Medulla oblongata (tissue), 1 donor: ENCODE measurements at regions not wholly inside any gene's neighbourhood (a gene's known extent, or its start where the extent isn't known, plus 50 kb on each side); places are given as distances from the start of the nearest gene placed in this dataset.
"Not testable (repeated sequence)": the region's sequence is repeated elsewhere in the genome, so short reads cannot be mapped to it uniquely, and the experiment has no call there.

ENCODE experiments used
- DNase-seq: peaks from one replicate; pipeline ENCODE4 v3.0.0-alpha.2; 2015; ENCODE audit errors: extremely low spot score

DNA sequence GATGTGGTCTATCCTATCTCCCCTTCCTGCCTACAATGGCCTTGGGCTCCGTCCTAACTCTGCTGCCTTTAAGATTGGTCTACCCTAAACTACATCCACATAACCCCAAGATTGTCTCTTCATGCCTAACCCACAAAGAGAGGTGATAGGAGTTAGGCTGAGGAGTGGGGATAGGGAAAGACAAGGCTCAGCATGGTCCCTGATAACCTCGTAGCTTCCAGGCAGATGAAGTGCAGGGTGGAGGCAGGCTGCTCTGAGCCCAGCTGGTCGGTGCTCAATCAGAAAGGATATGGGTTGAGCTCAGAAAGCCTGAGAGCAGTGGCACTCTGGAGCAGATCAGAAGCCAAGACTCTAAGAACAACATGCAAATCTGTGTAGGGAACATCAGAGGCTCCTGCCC is 87.1 kb upstream of the KIF2A start:
- DNase-seq = not testable (repeated sequence)

DNA sequence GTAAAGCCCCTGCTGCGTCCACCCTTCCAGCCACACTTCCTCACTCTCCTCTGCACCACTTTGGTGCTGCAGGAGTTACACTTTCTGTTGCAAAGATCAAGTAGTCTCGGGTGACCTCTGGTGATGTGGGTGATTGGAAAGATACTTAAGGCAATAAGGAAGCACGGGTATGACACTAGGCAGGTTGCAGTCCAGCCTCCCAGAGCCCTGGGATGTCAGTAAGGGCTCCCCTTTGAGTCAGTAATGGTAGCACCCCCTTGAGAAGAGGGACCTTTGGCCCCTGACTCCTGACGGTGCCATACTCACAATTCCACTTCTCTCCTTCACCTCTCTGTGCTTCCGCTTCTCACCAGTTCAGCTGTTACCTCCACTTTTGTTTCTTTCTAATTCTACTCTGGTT is 84.1 kb upstream of the KIF2A start:
- DNase-seq = not testable (repeated sequence)

DNA sequence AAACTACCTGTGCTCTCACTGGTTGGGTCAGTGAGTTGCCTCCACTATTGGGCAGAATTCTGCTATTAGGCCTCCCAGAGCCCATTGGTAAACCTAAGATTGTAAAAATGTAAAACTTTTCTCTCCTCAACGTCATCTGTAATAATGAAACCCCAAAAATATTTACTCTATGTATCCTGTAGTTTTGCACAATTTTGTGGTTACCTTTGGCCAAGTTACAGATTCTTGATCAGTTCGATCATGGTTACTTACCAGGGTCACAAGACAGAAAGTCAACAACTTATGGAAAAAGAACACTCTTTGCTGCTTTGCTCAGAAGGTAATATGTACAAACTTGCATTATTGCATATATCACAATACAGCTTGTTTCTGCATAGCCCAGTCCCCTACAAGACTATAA is 83.7 kb upstream of the KIF2A start:
- not testable (repeated sequence) for DNase-seq

DNA sequence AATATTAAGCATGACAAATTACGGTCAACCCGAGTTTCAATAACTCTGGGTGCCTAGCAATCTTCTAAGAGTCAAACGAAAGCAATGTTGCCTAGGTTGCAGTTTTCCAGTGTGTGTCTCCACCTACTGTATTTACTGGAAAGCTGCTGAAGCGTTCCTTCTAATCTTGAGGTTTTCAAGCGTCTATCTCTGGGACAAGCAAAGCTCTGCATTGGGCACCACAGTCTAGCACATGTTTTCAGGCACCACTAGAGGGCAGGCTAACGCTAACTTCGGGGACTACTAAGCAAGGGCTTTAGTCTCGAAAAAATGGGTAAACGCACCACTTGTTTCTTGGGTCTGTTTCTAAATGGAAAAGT is 82.7 kb upstream of the KIF2A start:
- DNase-seq = not testable (repeated sequence)

DNA sequence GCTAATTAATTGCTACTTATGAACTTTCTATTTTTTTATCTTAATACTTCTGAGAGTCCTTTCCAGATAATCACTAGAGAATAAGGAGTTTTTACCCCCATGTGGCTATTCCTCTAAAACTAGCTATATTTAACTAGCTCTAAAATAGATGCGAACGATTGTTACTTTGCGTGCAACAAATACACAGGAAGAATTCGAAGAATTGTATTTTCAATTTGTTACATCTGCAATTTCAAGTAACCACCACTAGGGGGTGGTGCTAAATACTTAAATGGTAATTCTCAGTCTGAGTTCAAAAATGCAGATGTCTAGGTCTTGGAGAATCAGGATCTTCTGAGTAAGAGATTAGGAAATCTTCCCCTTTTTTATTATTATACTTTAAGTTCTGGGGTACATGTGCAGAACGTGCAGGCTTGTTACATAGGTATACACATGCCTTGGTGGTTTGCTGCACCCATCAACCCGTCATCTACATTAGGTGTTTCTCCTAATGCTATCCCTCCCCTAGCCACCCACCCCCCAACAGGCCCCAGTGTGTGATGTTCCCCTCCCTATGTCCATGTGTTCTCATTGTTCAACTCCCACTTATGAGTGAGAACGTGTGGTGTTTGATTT is 80.9 kb upstream of the KIF2A start:
- not testable (repeated sequence) for DNase-seq

DNA sequence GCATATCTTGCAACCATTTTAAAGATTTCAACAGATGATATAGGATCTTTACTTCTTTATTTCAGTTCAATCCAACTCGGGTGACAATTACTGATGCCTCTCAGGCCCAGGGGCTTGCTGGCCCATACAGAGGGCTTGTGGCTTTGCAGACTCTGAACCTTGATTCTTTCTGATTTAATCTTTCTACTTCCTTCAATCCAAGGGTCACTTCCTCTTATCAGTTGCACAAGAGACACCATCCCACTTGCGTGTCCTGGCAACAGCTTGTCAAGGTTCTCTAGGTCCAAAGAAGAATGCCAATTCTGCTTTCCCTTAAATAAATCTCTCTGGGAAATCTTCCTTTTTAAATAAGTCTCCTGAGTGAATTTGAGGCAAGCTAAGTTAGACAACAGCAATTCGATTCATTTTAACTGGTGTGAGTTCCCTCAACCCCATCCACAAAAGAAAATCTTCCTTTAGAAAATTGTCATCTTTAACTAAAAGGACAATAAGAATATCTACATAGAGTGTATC is 75.1 kb upstream of the KIF2A start:
- DNase-seq = not testable (repeated sequence)

DNA sequence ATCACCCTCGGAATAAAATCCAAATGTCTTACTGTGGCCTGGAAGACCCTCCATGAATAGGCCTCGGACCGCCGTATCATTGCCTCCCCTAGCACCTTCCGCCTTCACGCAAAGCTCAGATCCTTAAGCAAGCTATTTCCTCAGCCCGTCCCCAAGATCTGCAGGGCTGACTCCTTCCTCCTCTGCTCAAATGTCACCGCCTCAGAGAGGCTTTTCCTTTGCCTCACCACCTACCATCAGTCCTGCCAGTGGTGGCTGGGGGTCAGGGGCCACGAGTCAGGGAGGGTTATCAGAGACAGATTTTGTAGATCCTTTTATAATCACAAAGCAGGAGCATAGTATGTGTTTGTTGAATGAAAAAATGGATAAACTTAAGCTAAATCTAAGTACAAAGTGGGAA is 74.4 kb upstream of the KIF2A start:
- DNase-seq = no peak

DNA sequence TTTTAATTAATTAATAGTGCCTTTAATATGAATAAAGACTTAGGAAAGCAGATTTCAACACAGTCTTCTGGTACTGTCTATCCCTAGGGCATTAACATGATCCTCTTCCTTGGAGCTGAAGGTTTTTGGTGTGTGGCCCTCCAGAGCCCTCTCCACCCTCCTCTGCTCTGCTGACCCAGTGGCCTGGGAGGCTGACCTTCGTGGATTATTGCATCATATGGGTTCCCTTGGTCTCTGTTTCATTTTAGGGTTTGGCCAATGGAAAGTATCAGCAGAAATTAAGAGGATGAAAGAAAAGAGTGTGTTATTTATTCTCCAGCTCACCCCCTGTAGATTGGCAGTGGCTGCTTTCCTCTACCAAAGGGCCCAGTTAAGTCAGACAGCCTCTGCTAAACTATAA is 73.8 kb upstream of the KIF2A start:
- not testable (repeated sequence) for DNase-seq

DNA sequence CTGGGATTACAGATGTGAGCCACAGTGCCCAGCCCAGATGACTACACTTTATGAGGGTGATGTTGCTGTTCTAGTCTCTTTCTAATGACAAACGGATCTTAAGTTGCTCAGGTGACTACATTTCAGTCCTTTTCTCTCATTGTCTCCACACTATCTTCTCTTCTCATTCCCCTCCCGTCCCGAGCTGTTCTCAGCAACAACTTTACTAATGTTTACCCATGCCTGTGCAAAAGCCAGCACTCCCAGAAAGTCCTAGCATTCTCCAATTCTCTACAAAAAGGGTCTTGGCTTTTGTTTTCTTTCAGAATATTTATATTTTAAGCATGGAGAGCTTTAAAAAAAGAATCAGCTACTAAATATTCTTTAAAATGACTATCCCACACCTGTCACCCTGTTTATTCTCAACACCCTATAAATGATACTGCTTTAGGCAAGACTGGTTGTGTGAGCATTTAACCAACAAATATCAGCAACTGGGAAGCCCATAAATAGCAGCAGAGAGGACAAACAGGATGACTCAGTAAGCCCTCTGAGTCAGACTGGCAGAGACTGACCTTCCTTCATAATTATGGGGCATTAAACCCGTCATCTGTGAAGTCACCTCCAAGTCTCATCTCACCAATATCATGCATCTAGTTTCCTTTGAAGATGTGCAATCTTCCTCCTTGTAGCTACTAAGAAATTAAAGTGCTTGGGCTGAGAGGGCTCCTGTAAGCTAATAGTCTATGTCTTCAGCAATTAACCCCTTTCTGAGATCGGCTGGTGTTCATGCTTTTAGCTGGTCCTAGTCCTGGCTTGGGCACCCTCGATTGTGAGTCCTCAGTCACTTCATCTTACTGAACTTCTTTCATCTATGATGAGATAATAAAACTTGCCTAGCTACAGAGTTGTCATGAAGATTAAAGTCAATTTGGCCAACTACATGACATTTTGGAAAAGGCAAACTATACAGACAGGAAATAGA is 72.6 kb upstream of the KIF2A start:
- not testable (repeated sequence) for DNase-seq

DNA sequence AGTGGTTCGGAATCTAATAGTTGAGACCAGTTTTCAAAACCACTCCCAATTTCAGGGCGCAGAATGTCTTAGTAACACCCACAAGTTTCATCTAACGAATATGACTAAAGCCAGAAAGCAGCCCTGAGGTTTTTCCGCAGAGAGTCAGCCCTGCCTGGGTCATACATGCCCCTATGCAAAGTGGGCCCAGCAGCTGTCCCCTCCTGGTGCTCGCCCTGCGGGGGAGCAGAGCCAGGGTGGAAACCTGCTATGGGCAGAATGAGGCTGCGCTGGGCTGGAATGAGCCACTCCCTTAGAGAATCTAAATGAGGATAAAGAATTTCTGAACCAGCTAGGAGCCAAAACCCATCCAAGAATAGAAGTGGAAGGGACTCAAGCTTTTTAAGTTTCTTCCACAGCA is 69.4 kb upstream of the KIF2A start:
- peak; percentile 46 for DNase-seq

DNA sequence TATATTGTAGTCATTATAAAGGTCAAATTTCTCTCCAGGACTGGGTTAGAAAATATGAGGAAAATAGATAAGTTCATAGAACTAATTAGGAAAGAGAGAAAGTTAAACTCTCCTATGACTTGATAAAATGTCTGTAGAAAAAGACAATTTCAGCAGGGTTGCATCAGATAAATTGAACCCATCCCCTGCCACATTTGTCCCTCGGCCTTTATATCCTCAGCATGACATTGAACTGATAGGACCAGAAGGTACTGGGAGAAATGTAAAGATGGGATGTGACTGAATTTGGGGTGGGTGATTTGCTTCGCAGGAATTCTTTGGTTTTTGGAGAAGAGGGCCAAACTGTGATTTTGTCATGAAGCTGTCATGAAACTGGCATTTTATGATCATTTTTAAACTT is 68.1 kb upstream of the KIF2A start:
- DNase-seq = not testable (repeated sequence)

DNA sequence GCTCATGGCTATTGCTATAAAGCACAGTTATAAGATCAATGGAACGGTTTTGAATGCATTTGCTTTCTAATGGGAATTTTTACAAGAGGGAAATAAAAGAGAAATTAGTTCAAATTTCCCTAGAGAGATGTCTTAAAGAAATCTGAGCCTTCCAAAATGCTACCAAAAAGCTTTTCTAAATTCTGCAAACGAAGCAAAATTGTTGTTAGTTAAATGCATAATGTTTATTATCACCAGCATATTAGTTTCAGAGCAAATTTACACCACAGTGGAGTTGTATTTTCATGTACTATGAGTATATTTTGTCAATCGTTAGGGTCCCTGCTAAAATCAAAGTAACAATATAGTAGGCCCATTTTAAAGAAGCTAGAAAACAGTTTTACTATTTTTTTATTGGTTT is 67.4 kb upstream of the KIF2A start:
- DNase-seq = not testable (repeated sequence)

DNA sequence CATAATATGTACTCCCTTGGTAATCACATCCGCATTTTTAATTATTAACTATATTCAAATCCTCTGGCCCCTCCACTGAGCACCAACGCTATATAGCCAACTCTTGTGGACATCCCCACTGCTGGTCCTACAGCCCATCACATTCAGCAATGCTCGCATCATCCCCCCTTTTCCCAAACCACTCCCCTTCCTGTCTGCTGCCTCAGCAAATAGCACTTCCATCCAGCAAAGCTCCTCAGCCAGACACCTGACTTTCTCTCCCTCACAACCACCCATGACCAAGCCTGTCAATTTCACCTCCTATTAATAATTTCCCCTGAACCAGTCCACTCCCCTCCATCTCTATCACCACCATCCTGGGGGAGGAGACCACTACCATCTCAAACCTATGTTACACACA is 65.5 kb upstream of the KIF2A start:
- DNase-seq = not testable (repeated sequence)

DNA sequence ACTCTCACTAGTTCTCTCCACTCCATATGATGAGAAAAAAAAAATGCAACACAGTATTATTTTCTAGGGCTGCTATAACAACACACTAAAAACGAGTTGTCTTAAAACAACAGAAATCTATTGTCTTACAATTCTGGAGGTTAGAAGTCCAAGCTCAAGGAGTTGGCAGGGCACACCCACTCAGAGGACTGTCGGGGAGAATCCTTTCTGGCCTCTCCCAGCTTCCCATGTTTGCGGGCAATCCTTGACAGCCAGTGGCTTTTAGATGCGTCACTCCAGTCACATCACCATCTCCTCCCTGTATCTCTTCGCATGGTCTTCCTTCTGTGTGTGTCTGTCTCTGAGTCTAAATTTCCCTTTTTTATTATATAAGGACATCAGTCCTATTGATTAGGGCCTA is 64.0 kb upstream of the KIF2A start:
- not testable (repeated sequence) for DNase-seq

DNA sequence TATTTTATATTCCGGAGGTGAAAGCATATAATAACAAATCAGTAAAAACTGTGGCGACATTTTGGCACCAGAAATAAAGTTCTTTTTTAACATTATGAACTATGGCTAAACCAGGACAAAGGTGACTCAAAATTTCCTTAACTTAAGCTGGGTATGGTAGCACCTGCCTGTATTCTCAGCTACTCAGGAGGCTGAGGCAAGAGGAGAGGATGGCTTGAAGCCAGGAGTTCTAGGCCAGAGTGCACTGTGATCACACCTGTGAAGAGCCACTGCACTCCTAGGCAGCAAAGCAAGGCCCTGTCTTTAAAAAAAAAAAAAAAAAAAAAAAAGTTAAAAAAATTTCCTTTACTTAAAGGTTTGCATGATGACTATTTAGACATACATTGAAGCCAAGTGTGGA is 63.0 kb upstream of the KIF2A start:
- not testable (repeated sequence) for DNase-seq

DNA sequence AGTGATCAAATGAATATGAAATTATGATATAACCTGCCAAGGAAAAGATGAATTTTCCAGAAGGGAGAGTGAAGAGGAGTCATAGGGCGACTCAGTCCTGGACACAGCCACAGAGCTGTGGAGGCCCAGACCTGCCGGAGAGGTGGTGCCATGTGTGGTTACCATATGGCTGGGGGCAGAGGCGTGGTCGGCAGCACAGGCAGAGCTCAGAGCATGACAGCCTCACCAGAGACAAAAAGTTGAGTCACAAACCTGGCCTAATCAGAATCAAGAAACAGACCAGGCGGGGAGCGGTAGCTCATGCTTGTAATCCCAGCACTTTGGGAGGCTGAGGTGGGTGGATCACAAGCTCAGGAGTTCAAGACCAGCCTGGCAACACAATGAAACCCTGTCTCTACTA is 57.8 kb upstream of the KIF2A start:
- DNase-seq = not testable (repeated sequence)

DNA sequence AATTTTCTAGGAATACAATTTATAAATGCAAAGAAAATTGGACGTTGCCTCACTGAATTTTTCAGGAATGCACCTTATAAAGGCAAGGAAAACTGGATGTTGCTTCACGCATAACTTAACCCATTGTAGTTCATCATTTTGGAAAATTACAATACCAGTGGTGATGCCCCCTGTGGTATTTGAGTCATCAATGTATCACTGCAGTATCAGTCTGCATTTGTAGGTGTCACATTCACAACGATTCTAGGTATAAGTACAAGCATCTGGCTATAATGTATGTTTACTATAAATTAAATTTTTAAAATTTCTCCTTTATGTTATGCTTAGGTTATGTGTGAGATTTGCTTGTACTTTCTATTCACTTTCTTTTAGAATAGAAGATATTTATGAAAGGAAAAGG is 55.9 kb upstream of the KIF2A start:
- not testable (repeated sequence) for DNase-seq

DNA sequence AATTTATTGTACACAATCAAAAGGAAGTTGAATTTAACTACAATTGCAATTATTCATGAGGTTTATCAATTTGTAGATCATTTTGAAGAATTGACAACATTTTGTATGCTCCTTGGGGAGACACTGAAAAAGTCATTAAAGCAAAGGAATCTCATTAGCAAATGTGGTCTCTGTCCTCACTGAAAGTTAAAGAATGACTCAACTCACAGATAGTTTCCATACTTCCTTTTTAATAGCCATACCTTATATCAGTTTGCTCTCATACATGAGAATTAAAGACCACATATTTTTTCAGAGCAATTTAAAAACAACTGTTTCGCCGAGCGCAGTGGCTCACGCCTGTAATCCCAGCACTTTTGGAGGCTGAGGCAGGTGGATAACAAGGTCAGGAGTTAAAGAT is 55.1 kb upstream of the KIF2A start:
- DNase-seq = not testable (repeated sequence)

DNA sequence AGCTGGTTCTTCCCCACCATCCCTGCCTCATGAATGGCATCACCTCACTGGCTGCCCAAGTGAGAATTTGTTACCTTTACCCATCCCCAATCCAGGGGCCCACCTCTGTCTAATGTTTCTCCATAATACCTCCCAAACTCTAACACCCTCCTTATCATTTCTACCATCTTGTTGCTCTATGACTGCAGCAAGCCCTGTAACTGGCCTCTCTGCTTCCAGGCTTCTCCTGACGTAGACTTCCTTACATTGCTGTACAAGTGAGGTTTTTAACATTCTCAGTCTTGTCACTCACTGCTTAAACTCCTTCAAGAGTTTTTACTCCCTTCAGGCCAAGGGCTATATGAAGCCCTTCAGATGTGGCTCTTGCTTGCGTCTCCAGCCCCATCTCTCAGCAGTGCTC is 53.5 kb upstream of the KIF2A start:
- not testable (repeated sequence) for DNase-seq

DNA sequence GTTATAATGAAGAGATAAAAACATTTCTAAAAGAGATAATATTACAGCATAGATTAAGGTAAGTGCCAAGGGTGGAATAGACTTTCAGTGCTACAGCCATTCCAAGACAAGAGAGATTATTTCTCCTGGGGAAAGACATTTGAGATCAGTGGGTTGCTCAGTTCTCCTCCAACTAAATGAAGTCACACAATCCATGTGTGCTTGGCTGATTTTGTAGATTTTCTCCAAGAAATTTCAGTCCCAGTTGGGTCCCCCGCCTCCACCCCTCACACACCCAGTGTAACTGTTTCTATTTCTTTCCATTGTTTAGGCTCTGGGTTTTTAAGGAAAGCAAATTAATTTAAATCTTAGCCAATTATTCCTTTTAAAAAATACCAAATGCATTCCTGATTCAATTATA is 50.5 kb upstream of the KIF2A start:
- DNase-seq = not testable (repeated sequence)

DNA sequence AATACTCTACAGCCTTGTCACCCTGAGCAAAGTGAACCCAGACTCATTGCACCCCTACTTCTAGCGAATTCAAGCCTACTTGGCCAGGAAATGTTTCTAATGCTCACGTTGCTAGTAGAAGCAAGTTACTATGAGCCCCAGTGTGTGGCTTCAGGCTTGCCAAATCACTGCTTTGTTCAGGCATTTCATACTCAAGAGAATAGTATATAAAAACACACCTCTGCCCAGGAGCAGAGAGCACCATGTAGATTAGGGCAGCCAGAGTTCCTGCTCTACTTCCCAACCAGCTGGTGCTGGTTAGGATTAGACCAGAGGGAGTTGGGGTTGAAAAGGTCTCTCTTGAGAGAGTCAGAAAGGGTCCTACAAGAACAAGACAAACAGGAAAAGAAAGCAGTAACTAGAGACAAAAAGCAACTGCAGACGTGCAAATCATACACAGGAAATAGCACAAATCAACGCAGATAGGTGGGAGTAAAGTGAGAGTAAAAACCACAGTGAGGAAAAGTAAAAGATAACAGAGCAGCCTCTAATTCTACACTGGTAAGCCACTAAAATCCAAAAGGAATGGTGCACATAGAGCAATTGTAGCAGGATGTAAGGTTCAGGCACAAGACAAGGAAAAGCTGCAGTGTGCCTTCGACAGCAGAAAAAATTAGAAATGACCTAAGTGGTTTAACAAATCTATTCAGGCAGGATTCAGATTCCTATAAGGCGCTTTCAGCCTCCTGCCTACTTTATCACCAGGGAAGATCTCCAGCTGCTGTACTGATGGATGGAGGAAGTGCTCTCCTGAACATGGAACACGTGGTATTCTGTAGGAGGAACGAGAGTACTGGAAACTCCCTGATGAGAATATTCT is 49.6 kb upstream of the KIF2A start:
- no peak for DNase-seq
